ENCODE measurements at regions not wholly inside any gene's neighbourhood (a gene's known extent, or its start where the extent isn't known, plus 50 kb on each side); places are given as distances from the start of the nearest gene placed in this dataset.

DNA sequence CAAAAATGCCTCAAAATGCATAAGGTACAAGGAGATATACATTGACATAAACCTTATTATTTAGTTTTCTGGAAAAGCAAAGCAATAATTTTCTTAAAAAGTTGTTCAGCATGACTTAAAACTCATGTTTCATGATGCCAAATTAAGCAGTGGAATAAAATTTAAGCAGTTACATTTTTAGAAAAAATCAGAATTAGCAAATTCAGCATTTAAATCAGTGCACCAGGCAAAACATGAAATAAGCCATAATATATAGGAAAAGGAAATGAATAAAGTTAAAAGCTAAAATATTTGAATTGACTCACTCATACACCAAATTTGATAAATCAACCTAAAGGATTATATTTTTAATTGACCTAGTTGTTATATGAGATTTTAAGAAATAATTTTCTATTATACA lies 795.1 kb upstream of the CDH6 start:
- H3K27me3 ChIP-seq = no peaks in the 10 kb centered on the region
- H3K27ac ChIP-seq = no peak overlapping the region
- no peak for DNase-seq
- H3K9me3 ChIP-seq = no peaks in the 10 kb centered on the region
- no peaks in the 10 kb centered on the region for H3K4me1 ChIP-seq
- intact Hi-C loops (cut with DNase I; ENCODE audit: low total_unique reads) = no loop called here
- in situ Hi-C loops (cut with MboI; ENCODE audit: low pct_ligation_motif_present in 1 of 4, low pct_unique_long_range_greater_than_20kb in 1 of 4, low sequenced_read_pairs in 3 of 4) = no loop called here
- H3K4me3 ChIP-seq = no peak overlapping the region
- TF ChIP-seq EP300 (IDR thresholded peaks at IDR 0.05; ENCODE audit: low read depth) = no peak
- TF ChIP-seq CTCF (IDR thresholded peaks at IDR 0.05) = no peak
- TF ChIP-seq POLR2AphosphoS5 (IDR thresholded peaks at IDR 0.05) = no peak
- TF ChIP-seq POLR2A (IDR thresholded peaks at IDR 0.05) = no peak
- H3K36me3 ChIP-seq = no peaks in the 10 kb centered on the region

- no peak for DNase-seq
- Histone ChIP-seq H3K9me3 (no peaks in the 10 kb centered on the region), H3K36me3 (no peaks in the 10 kb centered on the region), H3K27me3 (no peaks in the 10 kb centered on the region), H3K4me3 (no peak overlapping the region), H3K27ac (no peak overlapping the region), H3K4me1 (no peaks in the 10 kb centered on the region)
- intact Hi-C loops (cut with DNase I; ENCODE audit: low total_unique reads) (no loop called here), in situ Hi-C loops (cut with MboI; ENCODE audit: low pct_ligation_motif_present in 1 of 4, low pct_unique_long_range_greater_than_20kb in 1 of 4, low sequenced_read_pairs in 3 of 4) (no loop called here)
- 33 to 48% methylated on average over 1 to 5 of the region's 5 CpGs for WGBS, 2 donors (ENCODE audit: low coverage in 1 of 2)
- TF ChIP-seq POLR2AphosphoS5 (IDR thresholded peaks at IDR 0.05) = no peak
- no peak for TF ChIP-seq CTCF (IDR thresholded peaks at IDR 0.05)
- no peak for TF ChIP-seq POLR2A (IDR thresholded peaks at IDR 0.05)
- no peak for TF ChIP-seq EP300 (IDR thresholded peaks at IDR 0.05; ENCODE audit: low read depth)
Measured at GRCh38 chr5:30392897-30393296, 800.6 kb upstream of the CDH6 start.

- Histone ChIP-seq H3K4me3 (no peak overlapping the region), H3K4me1 (no peaks in the 10 kb centered on the region), H3K36me3 (no peaks in the 10 kb centered on the region), H3K27me3 (no peaks in the 10 kb centered on the region), H3K9me3 (peaks cover 0 to 3% of the 10 kb centered on the region in 2 donors), H3K27ac (no peak overlapping the region)
- in situ Hi-C loops (cut with MboI; ENCODE audit: low pct_ligation_motif_present in 1 of 4, low pct_unique_long_range_greater_than_20kb in 1 of 4, low sequenced_read_pairs in 3 of 4) (no loop called here), intact Hi-C loops (cut with DNase I; ENCODE audit: low total_unique reads) (no loop called here)
- WGBS, 2 donors (ENCODE audit: low coverage in 1 of 2) = 13 to 35% methylated on average over 2 of the region's 2 CpGs
- no peak for DNase-seq
- TF ChIP-seq CTCF (IDR thresholded peaks at IDR 0.05) (no peak), POLR2A (IDR thresholded peaks at IDR 0.05) (no peak), EP300 (IDR thresholded peaks at IDR 0.05; ENCODE audit: low read depth) (no peak)
Measured at GRCh38 chr5:30390095-30390494, 803.4 kb upstream of the CDH6 start.

- no peak overlapping the region for H3K4me3 ChIP-seq
- WGBS, 2 donors (ENCODE audit: low coverage in 1 of 2) = 57 to 65% methylated on average over 2 to 3 of the region's 3 CpGs
- H3K27ac ChIP-seq = no peak overlapping the region
- H3K4me1 ChIP-seq = no peaks in the 10 kb centered on the region
- intact Hi-C loops (cut with DNase I; ENCODE audit: low total_unique reads) (no loop called here), in situ Hi-C loops (cut with MboI; ENCODE audit: low pct_ligation_motif_present in 1 of 4, low pct_unique_long_range_greater_than_20kb in 1 of 4, low sequenced_read_pairs in 3 of 4) (no loop called here)
- H3K27me3 ChIP-seq = no peaks in the 10 kb centered on the region
- H3K36me3 ChIP-seq = no peaks in the 10 kb centered on the region
- peaks cover 0 to 3% of the 10 kb centered on the region in 2 donors for H3K9me3 ChIP-seq
- TF ChIP-seq POLR2AphosphoS5 (IDR thresholded peaks at IDR 0.05) = no peak
- no peak for TF ChIP-seq POLR2A (IDR thresholded peaks at IDR 0.05)
- no peak for TF ChIP-seq EP300 (IDR thresholded peaks at IDR 0.05; ENCODE audit: low read depth)
- no peak for TF ChIP-seq CTCF (IDR thresholded peaks at IDR 0.05)
- DNase-seq = no peak
Measured at GRCh38 chr5:30387974-30388632, 805.4 kb upstream of the CDH6 start.
